Liver (tissue), 8 donors: ENCODE measurements at regions not wholly inside any gene's neighbourhood (a gene's known extent, or its start where the extent isn't known, plus 50 kb on each side); places are given as distances from the start of the nearest gene placed in this dataset.

ENCODE experiments used
- DNase-seq: peaks from one replicate; pipeline ENCODE4 v3.0.0-alpha.2; 2017; ENCODE audit warnings: low spot score
- H3K27ac ChIP-seq, 2 donors: one replicate each; pipeline ENCODE4 v1.7.0; 2013; ENCODE audit warnings: inconsistent platforms in 2 of 2, low read length in 2 of 2, control low read depth in 1 of 2, low read depth in 1 of 2, mild to moderate bottlenecking in 1 of 2
- H3K27me3 ChIP-seq, 4 donors: one replicate each; pipeline versions ENCODE4 v1.6.1 to v1.7.0; 2013; ENCODE audit warnings: low read length in 3 of 4, inconsistent platforms in 1 of 4, mild to moderate bottlenecking in 1 of 4, moderate library complexity in 1 of 4; ENCODE audit not compliant: control insufficient read depth in 4 of 4, insufficient read depth in 4 of 4
- H3K36me3 ChIP-seq, 4 donors: one replicate each; pipeline versions ENCODE4 v1.6.1 to v1.7.0; 2013; ENCODE audit warnings: low read length in 3 of 4, mild to moderate bottlenecking in 3 of 4, low read depth in 1 of 4, moderate library complexity in 1 of 4; ENCODE audit not compliant: control insufficient read depth in 4 of 4, insufficient read depth in 3 of 4
- H3K4me1 ChIP-seq, 4 donors: one replicate each; pipeline versions ENCODE4 v1.6.1 to v1.7.0; 2013; ENCODE audit warnings: low read length in 3 of 4, mild to moderate bottlenecking in 3 of 4, moderate library complexity in 1 of 4; ENCODE audit not compliant: control insufficient read depth in 4 of 4, insufficient read depth in 4 of 4
- H3K4me3 ChIP-seq, 3 donors: one replicate each; pipeline versions ENCODE4 v1.6.1 to v1.7.0; 2013; ENCODE audit warnings: low read length in 3 of 3, control low read depth in 1 of 3, low read depth in 1 of 3, mild to moderate bottlenecking in 1 of 3
- H3K9ac ChIP-seq, 2 donors: one replicate each; pipeline ENCODE4 v1.7.0; 2013; ENCODE audit warnings: low read length in 2 of 2, mild to moderate bottlenecking in 2 of 2, moderate library complexity in 2 of 2, control low read depth in 1 of 2, low read depth in 1 of 2
- H3K9me3 ChIP-seq, 4 donors: one replicate each; pipeline versions ENCODE4 v1.6.1 to v1.7.0; 2013; ENCODE audit warnings: low read length in 3 of 4; ENCODE audit not compliant: control insufficient read depth in 4 of 4
- ATF3 ChIP-seq: IDR thresholded peaks from 2 replicates; pipeline ENCODE4 v1.6.1; 2016; ENCODE audit warnings: antibody characterized with exemption
- CTCF ChIP-seq: fragments of 150-350 bp; IDR thresholded peaks from 2 replicates; pipeline ENCODE4 v1.5.1; 2017; ENCODE audit warnings: improper control_type of control experiment, low read depth, low read length; ENCODE audit not compliant: missing input control
- EGR1 ChIP-seq, 2 donors: IDR thresholded peaks; 2 replicates each; pipeline ENCODE4 v1.6.1; 2016 to 2018; ENCODE audit warnings: antibody characterized with exemption in 2 of 2, low read depth in 2 of 2
- FOXA1 ChIP-seq: IDR thresholded peaks from 2 replicates; pipeline ENCODE4 v1.6.1; 2016; ENCODE audit warnings: antibody characterized with exemption
- FOXA2 ChIP-seq: IDR thresholded peaks from 2 replicates; pipeline ENCODE4 v1.6.1; 2016; ENCODE audit warnings: antibody characterized with exemption
- GABPA ChIP-seq, 2 donors: IDR thresholded peaks in 1 of 2; conservative IDR thresholded peaks in 1 of 2; 2 replicates each; pipeline ENCODE4 v1.6.1; 2016; ENCODE audit warnings: antibody characterized with exemption in 2 of 2, mild to moderate bottlenecking in 1 of 2, moderate library complexity in 1 of 2
- HNF4A ChIP-seq, 2 donors: conservative IDR thresholded peaks; 2 replicates each; pipeline ENCODE4 v1.6.1; 2016; ENCODE audit warnings: antibody characterized with exemption in 2 of 2, mild to moderate bottlenecking in 2 of 2
- HNF4G ChIP-seq: IDR thresholded peaks from 2 replicates; pipeline ENCODE4 v1.6.1; 2016; ENCODE audit warnings: antibody characterized with exemption
- MAX ChIP-seq: IDR thresholded peaks from 2 replicates; pipeline ENCODE4 v1.6.1; 2016; ENCODE audit warnings: antibody characterized with exemption
- NR2F2 ChIP-seq: IDR thresholded peaks from 2 replicates; pipeline ENCODE4 v1.6.1; 2016; ENCODE audit warnings: antibody characterized with exemption
- RAD21 ChIP-seq, 2 donors: IDR thresholded peaks; 2 replicates each; pipeline ENCODE4 v1.6.1; 2016; ENCODE audit warnings: antibody characterized with exemption in 2 of 2, mild to moderate bottlenecking in 2 of 2
- REST ChIP-seq: IDR thresholded peaks from 2 replicates; pipeline ENCODE4 v1.6.1; 2016; ENCODE audit warnings: antibody characterized with exemption, mild to moderate bottlenecking
- RXRA ChIP-seq, 2 donors: IDR thresholded peaks; 2 replicates each; pipeline ENCODE4 v1.6.1; 2017 to 2018; ENCODE audit warnings: antibody characterized with exemption in 2 of 2, mild to moderate bottlenecking in 1 of 2
- SP1 ChIP-seq: IDR thresholded peaks from 2 replicates; pipeline ENCODE4 v1.6.1; 2018; ENCODE audit warnings: antibody characterized with exemption, mild to moderate bottlenecking
- TAF1 ChIP-seq: conservative IDR thresholded peaks from 2 replicates; pipeline ENCODE4 v1.6.1; 2016; ENCODE audit warnings: antibody characterized with exemption, mild to moderate bottlenecking
- YY1 ChIP-seq: IDR thresholded peaks from 2 replicates; pipeline ENCODE4 v1.6.1; 2016; ENCODE audit warnings: antibody characterized with exemption, mild to moderate bottlenecking
- ZBTB33 ChIP-seq: IDR thresholded peaks from 2 replicates; pipeline ENCODE4 v1.6.1; 2016; ENCODE audit warnings: antibody characterized with exemption
- WGBS: extraction: QIAGEN DNeasy Blood & Tissue Kit; methylation state at CpG from one replicate; pipeline ENCODE4 v1.1.7; 2013; 5-methylcytosine and 5-hydroxymethylcytosine counted together
- donor health status: healthy.
- donor health status: healthy.
- donor health status: healthy.
- donor health status: healthy.
- donor health status: healthy.

- H3K4me1 ChIP-seq = peaks cover 0 to 1% (median under 1%) of the 10 kb centered on the region in 4 donors
- 91% methylated on average over 5 of the region's 5 CpGs for WGBS
- TF ChIP-seq EGR1 (IDR thresholded peaks at IDR 0.05; ENCODE audit: low read depth in 2 of 2) = no peak
- no peak for TF ChIP-seq RAD21 (IDR thresholded peaks at IDR 0.05)
- no peak for TF ChIP-seq YY1
- TF ChIP-seq CTCF = no peak
- TF ChIP-seq GABPA (IDR thresholded peaks at IDR 0.05 in 1 of 2, conservative IDR thresholded peaks at IDR 0.05 in 1 of 2) = no peak
- TF ChIP-seq FOXA2 = no peak
- TF ChIP-seq FOXA1 = no peak
- no peak for TF ChIP-seq HNF4G
- TF ChIP-seq TAF1 = no peak
- no peak for TF ChIP-seq MAX
- TF ChIP-seq NR2F2 = no peak
- no peak for TF ChIP-seq REST
- TF ChIP-seq ATF3 = no peak
- no peak for TF ChIP-seq RXRA (IDR thresholded peaks at IDR 0.05)
- no peak overlapping the region for H3K4me3 ChIP-seq
- no peaks in the 10 kb centered on the region for H3K27me3 ChIP-seq
- no peak for DNase-seq
- H3K27ac ChIP-seq = no peak overlapping the region
- no peaks in the 10 kb centered on the region for H3K36me3 ChIP-seq
- H3K9ac ChIP-seq = no peak overlapping the region
- H3K9me3 ChIP-seq = no peaks in the 10 kb centered on the region
Measured at GRCh38 chr1:221881805-221882581, 140.1 kb upstream of the DUSP10 start.

GRCh38 chr1:221880182-221880581, 138.3 kb upstream of the DUSP10 start:
- H3K27ac ChIP-seq = no peak overlapping the region
- H3K9me3 ChIP-seq = no peaks in the 10 kb centered on the region
- no peaks in the 10 kb centered on the region for H3K4me1 ChIP-seq
- no peaks in the 10 kb centered on the region for H3K27me3 ChIP-seq
- TF ChIP-seq FOXA2 = no peak
- no peak for TF ChIP-seq REST
- TF ChIP-seq ZBTB33 = no peak
- TF ChIP-seq HNF4A (conservative IDR thresholded peaks at IDR 0.05) = no peak
- no peak for TF ChIP-seq SP1
- no peak for TF ChIP-seq CTCF
- TF ChIP-seq EGR1 (IDR thresholded peaks at IDR 0.05; ENCODE audit: low read depth in 2 of 2) = no peak
- H3K9ac ChIP-seq = no peak overlapping the region
- H3K4me3 ChIP-seq = no peak overlapping the region
- 76% methylated on average over 1 of the region's 1 CpG for WGBS
- DNase-seq = no peak
- H3K36me3 ChIP-seq = no peaks in the 10 kb centered on the region
